GM12892 (cell line): ENCODE measurements at regions not wholly inside any gene's neighbourhood (a gene's known extent, or its start where the extent isn't known, plus 50 kb on each side); places are given as distances from the start of the nearest gene placed in this dataset.

Source experiments
- POLR2A ChIP-seq: IDR thresholded peaks from 2 replicates; pipeline ENCODE4 v1.6.1; 2011; ENCODE audit warnings: low read depth, low read length, control low read depth
- POLR2AphosphoS5 ChIP-seq: IDR thresholded peaks from 2 replicates; pipeline ENCODE4 v1.6.1; 2011; ENCODE audit warnings: low read depth, low read length, control low read depth

DNA sequence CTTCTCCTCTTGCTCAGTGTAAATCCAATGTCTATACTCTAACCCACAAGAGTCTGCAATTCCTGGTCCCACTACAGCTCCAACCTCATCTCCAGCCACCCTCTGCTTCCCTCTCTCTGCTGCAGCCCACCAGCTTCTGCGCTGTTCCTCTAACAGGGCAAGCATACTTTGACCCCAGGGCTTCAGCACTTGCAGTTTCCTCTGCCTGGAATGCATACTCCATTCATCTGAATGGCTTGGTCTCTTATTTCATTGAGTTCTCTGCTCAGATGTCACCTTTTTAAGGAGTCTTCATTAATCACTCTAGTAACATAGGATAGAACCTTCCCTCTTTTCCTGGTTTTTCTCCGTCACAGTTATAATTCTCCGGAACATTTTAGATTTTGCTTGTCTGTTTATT, 141.6 kb downstream of the BUD13 start:
- TF ChIP-seq POLR2A = no peak
- no peak for TF ChIP-seq POLR2AphosphoS5
